ENCODE measurements at regions not wholly inside any gene's neighbourhood (a gene's known extent, or its start where the extent isn't known, plus 50 kb on each side); places are given as distances from the start of the nearest gene placed in this dataset.

DNA sequence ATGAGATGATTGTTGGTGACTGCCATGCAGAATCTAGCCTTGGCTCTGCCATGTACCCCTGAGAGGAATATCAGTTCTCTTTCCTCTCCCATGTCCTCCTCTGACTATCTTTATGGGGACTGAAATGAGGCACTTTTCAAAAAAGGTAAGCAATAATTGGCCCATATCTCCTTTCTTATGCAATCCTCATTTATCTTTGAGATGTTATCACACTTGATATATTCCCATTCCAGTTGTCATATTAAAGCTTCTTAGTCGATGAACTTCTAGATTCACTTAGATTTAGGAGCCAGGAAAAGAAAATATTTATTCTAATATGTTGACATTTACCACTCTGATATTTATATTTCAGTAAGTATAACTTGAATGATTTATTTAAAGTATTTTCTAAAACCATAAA, 55.3 kb upstream of the CXCL8 start:
- ATAC-seq: no peak
- no peaks in the 10 kb centered on the region for H3K9me3 ChIP-seq
- DNase-seq (ENCODE audit: low read depth in 1 of 2, low spot score in 1 of 2): no peak
- peaks cover 41% of the 10 kb centered on the region for H3K4me1 ChIP-seq
- H3K4me3 ChIP-seq: no peak overlapping the region
- TF ChIP-seq SREBF2 (IDR thresholded peaks at IDR 0.05) (no peak), JUNB (IDR thresholded peaks at IDR 0.05) (no peak), ZNF302 (CRISPR knock-in tag; IDR thresholded peaks at IDR 0.05) (no peak), HDAC2 (IDR thresholded peaks at IDR 0.05) (no peak), POLR2A (IDR thresholded peaks at IDR 0.05; ENCODE audit: low read length) (no peak), FOSL2 (IDR thresholded peaks at IDR 0.05) (no peak), FOSL2 (CRISPR knock-in tag; IDR thresholded peaks at IDR 0.05) (no peak), EP300 (IDR thresholded peaks at IDR 0.05) (no peak), CBX2 (IDR thresholded peaks at IDR 0.05; ENCODE audit: borderline replicate concordance, low read depth) (no peak)
- WGBS (ENCODE audit: missing lambda C conversion rate): 12% methylated on average over 1 of the region's 1 CpG
- ChIA-PET POLR2A (no interaction called here), CTCF (interaction anchor here (1.1 kb wide), 1 partner anchor 45 kb away, joined by 5 read pairs; no protein-coding TSS in a partner anchor)
- FAIRE-seq: no peak
- no peak overlapping the region for H3K4me2 ChIP-seq
- peak overlapping the region in 1 of 2 experiments; percentile 14; a peak in 1 of 6 replicates for H3K27ac ChIP-seq

DNA sequence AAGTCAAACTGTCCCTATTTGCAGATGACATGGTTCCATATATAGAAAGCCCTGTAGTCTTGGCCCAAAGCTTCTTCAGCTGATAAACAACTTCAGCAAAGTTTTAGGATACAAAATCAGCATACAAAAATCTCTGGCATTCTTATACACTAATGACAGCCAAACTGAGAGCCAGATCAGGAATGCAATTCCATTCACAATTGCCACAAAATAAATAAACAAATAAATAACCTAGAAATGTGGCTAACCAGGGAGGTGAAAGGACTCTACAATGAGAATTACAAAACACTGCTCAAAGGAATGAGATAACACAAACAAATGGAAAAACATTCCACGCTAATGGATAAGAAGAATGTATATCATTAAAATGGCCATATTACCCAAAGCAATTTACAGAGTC, 52.9 kb upstream of the CXCL8 start:
- H3K4me3 ChIP-seq: no peak overlapping the region
- ATAC-seq (no peak), DNase-seq (ENCODE audit: low read depth in 1 of 2, low spot score in 1 of 2) (no peak), FAIRE-seq (no peak)
- H3K27ac ChIP-seq: no peak overlapping the region
- no peak for TF ChIP-seq SREBF2 (IDR thresholded peaks at IDR 0.05)
- TF ChIP-seq RARB (CRISPR knock-in tag; IDR thresholded peaks at IDR 0.05): no peak
- TF ChIP-seq KDM5A (IDR thresholded peaks at IDR 0.05): no peak
- TF ChIP-seq FOSB (CRISPR knock-in tag; IDR thresholded peaks at IDR 0.05): no peak
- TF ChIP-seq MYC (IDR thresholded peaks at IDR 0.05; ENCODE audit: borderline replicate concordance, low read length): no peak
- no peak for TF ChIP-seq ZFP36 (IDR thresholded peaks at IDR 0.05; ENCODE audit: borderline replicate concordance, partially characterized antibody)
- TF ChIP-seq JUNB (IDR thresholded peaks at IDR 0.05): no peak
- TF ChIP-seq RFX5 (IDR thresholded peaks at IDR 0.05): no peak
- TF ChIP-seq FOSL2 (IDR thresholded peaks at IDR 0.05): no peak
- no peak for TF ChIP-seq FOSL2 (CRISPR knock-in tag; IDR thresholded peaks at IDR 0.05)
- TF ChIP-seq, protein P1, sequence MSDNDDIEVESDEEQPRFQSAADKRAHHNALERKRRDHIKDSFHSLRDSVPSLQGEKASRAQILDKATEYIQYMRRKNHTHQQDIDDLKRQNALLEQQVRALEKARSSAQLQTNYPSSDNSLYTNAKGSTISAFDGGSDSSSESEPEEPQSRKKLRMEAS (IDR thresholded peaks at IDR 0.05): no peak
- no peak for TF ChIP-seq CHD2 (IDR thresholded peaks at IDR 0.05; ENCODE audit: low read length, partially characterized antibody)
- TF ChIP-seq TFCP2L1 (CRISPR knock-in tag; IDR thresholded peaks at IDR 0.05): no peak
- TF ChIP-seq MAZ (IDR thresholded peaks at IDR 0.05; ENCODE audit: borderline replicate concordance, low read depth, low read length): no peak
- TF ChIP-seq HOXB5 (CRISPR knock-in tag; IDR thresholded peaks at IDR 0.05): no peak
- TF ChIP-seq RAD21 (conservative IDR thresholded peaks at IDR 0.05 in 1 of 2, IDR thresholded peaks at IDR 0.05 in 1 of 2): no peak
- TF ChIP-seq, protein P2, sequence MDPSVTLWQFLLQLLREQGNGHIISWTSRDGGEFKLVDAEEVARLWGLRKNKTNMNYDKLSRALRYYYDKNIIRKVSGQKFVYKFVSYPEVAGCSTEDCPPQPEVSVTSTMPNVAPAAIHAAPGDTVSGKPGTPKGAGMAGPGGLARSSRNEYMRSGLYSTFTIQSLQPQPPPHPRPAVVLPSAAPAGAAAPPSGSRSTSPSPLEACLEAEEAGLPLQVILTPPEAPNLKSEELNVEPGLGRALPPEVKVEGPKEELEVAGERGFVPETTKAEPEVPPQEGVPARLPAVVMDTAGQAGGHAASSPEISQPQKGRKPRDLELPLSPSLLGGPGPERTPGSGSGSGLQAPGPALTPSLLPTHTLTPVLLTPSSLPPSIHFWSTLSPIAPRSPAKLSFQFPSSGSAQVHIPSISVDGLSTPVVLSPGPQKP (IDR thresholded peaks at IDR 0.05; ENCODE audit: low read depth, low read length): no peak
- TF ChIP-seq ZSCAN20 (CRISPR knock-in tag; IDR thresholded peaks at IDR 0.05): no peak
- no peak for TF ChIP-seq CBX2 (IDR thresholded peaks at IDR 0.05; ENCODE audit: borderline replicate concordance, low read depth)
- TF ChIP-seq, protein P3, sequence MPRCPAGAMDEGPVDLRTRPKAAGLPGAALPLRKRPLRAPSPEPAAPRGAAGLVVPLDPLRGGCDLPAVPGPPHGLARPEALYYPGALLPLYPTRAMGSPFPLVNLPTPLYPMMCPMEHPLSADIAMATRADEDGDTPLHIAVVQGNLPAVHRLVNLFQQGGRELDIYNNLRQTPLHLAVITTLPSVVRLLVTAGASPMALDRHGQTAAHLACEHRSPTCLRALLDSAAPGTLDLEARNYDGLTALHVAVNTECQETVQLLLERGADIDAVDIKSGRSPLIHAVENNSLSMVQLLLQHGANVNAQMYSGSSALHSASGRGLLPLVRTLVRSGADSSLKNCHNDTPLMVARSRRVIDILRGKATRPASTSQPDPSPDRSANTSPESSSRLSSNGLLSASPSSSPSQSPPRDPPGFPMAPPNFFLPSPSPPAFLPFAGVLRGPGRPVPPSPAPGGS (IDR thresholded peaks at IDR 0.05): no peak
- TF ChIP-seq CHD4 (IDR thresholded peaks at IDR 0.05; ENCODE audit: borderline replicate concordance): no peak
- no peaks in the 10 kb centered on the region for H3K9me3 ChIP-seq
- ChIA-PET POLR2A (no interaction called here), CTCF (interaction anchor here (2.4 kb wide), 1 partner anchor 11 kb away, joined by 12 read pairs; no protein-coding TSS in a partner anchor)
- 96% methylated on average over 1 of the region's 1 CpG for WGBS (ENCODE audit: missing lambda C conversion rate)
- H3K4me1 ChIP-seq: peaks cover 39% of the 10 kb centered on the region
- H3K4me2 ChIP-seq: no peak overlapping the region

Measured in A549 (cell line).